Omental fat pad (tissue), 3 donors: ENCODE measurements at regions not wholly inside any gene's neighbourhood (a gene's known extent, or its start where the extent isn't known, plus 50 kb on each side); places are given as distances from the start of the nearest gene placed in this dataset.
A peak's percentile ranks its signal among the peaks of the same experiment; 100 is the strongest.
"Not testable (repeated sequence)": the region's sequence is repeated elsewhere in the genome, so short reads cannot be mapped to it uniquely, and the experiment has no call there.

Experiments used
- ATAC-seq: fragments of 150-250 bp; one replicate; pipeline ENCODE4 v1.9.1; 2016; ENCODE audit warnings: mild to moderate bottlenecking, moderate library complexity; ENCODE audit not compliant: low FRiP score
- DNase-seq: peaks from one replicate; pipeline ENCODE4 v3.0.0-alpha.2; 2019; ENCODE audit warnings: low spot score
- TF ChIP-seq, protein P1 (sequence below), 3 donors: fragments of 450-650 bp; IDR thresholded peaks; one replicate each; pipeline ENCODE4 v1.5.1; 2016 to 2017; ENCODE audit warnings: antibody characterized with exemption in 3 of 3, mild to moderate bottlenecking in 3 of 3, moderate library complexity in 2 of 3

DNA sequence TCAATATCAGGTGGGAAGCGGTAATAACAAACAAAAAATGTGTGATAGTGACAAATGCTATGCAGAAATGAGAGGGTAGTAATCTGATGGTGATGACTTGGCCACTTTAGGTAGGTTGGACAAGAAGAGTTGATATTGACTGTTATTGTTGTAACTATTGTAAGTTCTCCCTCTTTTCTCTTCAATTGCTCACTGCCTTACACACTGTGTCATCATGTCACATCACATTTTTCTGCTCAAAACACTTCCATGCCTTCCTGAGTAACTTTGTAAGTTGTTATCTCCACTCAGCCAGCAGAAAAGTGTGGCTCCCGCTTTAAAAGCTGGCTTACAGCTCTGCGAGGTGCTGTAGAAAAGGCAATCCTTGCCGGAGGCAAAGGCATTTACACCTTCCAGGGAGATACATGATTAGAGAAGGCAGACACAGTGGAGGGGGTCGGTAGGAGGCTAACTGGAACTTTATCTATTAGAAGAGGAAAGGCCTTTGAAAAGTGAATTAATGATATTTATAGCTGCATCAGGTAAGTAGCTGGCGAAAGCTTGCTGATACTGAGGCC lies 85.2 kb upstream of the CLINT1 start:
- TF ChIP-seq, protein P1, sequence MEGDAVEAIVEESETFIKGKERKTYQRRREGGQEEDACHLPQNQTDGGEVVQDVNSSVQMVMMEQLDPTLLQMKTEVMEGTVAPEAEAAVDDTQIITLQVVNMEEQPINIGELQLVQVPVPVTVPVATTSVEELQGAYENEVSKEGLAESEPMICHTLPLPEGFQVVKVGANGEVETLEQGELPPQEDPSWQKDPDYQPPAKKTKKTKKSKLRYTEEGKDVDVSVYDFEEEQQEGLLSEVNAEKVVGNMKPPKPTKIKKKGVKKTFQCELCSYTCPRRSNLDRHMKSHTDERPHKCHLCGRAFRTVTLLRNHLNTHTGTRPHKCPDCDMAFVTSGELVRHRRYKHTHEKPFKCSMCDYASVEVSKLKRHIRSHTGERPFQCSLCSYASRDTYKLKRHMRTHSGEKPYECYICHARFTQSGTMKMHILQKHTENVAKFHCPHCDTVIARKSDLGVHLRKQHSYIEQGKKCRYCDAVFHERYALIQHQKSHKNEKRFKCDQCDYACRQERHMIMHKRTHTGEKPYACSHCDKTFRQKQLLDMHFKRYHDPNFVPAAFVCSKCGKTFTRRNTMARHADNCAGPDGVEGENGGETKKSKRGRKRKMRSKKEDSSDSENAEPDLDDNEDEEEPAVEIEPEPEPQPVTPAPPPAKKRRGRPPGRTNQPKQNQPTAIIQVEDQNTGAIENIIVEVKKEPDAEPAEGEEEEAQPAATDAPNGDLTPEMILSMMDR (IDR thresholded peaks at IDR 0.05) = no peak
- ATAC-seq = no peak
- no peak for DNase-seq

DNA sequence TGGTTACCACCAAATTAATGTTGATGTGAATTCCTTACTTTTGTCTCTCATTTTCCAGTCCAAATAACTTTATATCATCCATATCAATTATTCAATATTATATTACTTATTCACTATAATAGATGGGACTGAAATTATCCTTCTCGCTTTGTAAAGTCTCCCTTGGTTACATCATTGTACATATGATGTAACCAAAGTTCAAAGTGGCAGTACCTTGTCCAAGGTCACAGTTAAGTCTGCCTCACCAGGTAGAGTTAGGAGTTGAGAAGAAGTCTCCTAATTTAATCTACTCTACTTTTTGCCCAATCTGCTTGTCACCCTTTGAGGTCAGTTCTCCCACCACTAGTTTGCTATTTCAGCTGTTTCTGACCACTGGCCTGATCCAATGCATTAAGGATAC lies 83.7 kb upstream of the CLINT1 start:
- ATAC-seq = no peak
- DNase-seq = no peak
- TF ChIP-seq, protein P1 (IDR thresholded peaks at IDR 0.05) = no peak

DNA sequence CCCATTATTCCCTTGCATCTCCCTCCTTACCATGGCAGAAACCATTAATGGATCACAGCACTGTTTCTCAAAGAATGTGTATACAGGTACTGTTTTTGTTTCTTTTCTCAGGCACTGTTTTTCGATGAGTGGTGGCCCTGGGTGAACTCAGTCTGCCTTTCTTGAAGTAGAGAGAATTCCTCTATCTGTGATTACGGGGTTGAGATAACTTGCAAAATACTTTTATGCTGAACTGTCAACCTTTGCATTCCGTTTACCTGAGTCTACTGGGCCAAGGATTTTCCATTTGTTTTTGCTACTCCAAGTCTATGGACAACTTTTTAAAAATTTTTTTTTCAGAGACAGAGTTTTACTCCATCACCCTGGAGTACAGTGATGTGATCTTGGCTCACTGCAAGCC lies 82.7 kb upstream of the CLINT1 start:
- ATAC-seq (peak; percentile 41), DNase-seq (no peak)
- TF ChIP-seq, protein P1 (IDR thresholded peaks at IDR 0.05) = no peak

DNA sequence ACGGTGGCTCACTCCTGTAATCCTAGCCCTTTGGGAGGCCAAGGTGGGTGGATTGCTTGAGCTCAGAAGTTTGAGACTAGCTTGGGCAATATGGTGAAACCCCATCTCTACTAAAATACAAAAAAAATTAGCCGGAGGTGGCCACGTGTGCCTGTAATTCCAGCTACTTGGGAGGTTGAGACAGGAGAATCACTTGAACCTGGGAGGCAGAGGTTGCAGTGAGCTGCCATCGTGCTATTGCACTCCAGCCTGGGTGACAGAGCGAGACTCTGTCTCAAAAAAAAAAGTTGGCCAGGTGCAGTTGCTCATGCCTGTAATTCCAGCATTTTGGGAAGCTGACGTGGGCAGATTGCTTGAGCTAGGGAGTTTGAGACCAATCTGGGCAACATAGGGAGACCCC lies 79.2 kb upstream of the CLINT1 start:
- not testable (repeated sequence) for DNase-seq, ATAC-seq

DNA sequence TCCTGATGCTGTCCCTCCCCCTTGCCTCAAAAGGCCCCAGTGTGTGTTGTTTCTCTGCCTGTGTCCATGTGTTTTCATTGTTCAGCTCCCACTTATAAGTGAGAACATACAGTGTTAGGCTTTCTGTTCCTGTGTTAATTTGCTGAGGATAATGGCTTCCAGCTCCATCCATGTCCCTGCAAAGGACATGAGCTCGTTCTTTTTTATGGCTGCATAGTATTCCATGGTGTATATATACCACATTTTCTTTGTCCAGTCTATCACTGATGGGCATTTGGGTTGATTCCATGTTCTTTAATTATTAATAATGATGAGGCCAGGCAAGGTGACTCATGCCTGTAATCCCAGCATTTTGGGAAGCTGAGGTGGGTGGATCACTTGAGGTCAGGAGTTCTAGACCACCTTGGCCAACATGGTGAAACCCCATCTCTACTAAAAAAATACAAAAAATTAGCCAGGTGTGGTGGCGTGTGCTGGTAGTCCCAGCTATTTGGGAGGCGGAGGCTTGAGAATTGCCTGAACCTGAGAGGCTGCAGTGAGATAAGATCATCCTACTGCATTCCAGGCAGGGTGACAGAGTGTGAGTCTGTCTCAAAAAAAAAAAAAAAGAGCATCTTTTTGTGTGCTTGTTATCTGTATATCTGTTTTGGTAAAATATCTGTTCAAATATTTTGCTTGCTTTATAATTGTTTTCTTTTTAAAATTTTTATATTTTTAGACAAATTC lies 78.0 kb upstream of the CLINT1 start:
- not testable (repeated sequence) for DNase-seq, ATAC-seq

DNA sequence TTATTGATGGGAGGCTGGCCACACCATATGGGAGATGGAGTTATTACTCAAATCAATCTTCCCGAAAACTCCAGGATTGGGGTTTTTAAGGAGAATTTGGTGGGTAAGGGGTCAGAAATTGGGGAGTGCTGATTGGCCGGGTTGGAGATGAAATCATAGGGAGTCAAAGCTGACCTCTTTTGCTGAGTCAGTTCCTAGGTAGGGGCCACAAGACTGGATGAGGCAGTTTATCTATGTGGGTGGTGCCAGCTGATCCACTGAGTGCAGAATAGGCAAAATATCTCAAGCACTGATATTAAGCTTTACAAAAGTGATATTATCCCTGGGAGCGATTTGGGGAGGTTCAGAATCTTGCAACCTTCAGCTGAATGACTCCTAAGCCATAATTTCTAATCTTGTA lies 75.7 kb upstream of the CLINT1 start:
- no peak for DNase-seq
- TF ChIP-seq, protein P1 (IDR thresholded peaks at IDR 0.05) = no peak
- no peak for ATAC-seq

DNA sequence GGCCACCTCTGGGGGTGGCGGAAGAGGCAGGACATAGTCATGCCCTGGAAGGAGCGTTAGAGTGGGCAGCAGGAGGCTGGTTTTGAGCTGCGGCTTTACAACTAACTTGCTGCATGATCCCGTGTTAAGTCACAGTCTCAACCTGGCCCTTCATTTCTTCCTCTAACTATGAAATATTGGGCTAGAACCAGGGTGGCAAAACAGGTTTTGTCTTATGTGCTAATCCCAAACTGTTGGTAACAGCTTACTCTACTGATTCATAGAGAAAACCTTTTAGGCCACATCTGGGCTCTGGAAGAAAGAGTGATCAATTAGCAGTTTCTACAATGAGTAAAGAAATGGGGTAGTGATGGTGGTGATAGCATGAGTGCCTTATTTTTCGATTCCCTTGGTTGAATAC lies 74.1 kb upstream of the CLINT1 start:
- DNase-seq = no peak
- TF ChIP-seq, protein P1 (IDR thresholded peaks at IDR 0.05) = no peak
- no peak for ATAC-seq

DNA sequence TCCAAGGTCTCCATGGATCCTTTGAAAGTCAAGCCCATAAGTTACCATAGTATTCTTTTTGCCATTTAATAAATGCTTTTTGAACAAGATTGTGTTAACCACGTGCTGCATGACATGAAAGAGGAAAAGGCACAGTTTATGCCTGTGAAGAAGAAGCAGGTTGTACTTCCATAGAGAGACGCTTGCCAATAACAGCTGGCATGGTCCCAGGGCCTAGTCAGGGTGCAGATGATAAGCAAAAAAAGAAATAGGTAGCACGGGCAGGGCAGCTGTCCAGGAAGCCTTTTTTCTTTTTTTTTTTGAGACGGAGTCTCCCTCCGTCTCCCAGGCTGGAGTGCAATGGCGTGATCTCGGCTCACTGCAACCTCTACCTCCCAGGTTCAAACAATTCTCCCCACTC lies 71.8 kb upstream of the CLINT1 start:
- no peak for DNase-seq
- TF ChIP-seq, protein P1 (IDR thresholded peaks at IDR 0.05) = no peak

More for the DNA sequence above, 71.8 kb upstream of the CLINT1 start:
- no peak for ATAC-seq
